GM19452 (cell line): ENCODE measurements at regions not wholly inside any gene's neighbourhood (a gene's known extent, or its start where the extent isn't known, plus 50 kb on each side); places are given as distances from the start of the nearest gene placed in this dataset.
"Not testable (repeated sequence)": the region's sequence is repeated elsewhere in the genome, so short reads cannot be mapped to it uniquely, and the experiment has no call there.

Experiments
- ATAC-seq: cut with Tn5 transposase; IDR thresholded peaks from one replicate; pipeline ENCODE4 v1.9.1; 2021; ENCODE audit not compliant: unreplicated experiment

DNA sequence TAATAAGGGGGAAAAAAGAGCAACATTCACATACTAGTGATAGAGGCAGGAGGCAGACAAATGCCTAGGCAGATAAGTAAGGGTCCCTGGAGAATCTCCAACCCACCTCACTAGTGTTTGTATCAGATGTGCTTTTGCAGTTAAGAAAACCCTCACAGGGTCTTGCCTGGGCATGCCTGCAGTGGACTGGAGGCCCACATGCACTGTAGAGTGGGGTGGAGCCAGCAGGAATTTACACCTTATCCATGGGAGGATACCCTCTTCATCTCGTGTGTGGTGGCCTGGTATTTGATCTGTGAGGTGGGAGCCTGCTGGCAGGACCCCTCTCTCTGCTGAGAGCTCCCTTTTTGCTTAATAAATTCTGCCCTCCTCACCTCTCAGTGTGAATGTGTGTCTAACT lies 238.0 kb upstream of the SLC16A7 start:
- no peak for ATAC-seq

DNA sequence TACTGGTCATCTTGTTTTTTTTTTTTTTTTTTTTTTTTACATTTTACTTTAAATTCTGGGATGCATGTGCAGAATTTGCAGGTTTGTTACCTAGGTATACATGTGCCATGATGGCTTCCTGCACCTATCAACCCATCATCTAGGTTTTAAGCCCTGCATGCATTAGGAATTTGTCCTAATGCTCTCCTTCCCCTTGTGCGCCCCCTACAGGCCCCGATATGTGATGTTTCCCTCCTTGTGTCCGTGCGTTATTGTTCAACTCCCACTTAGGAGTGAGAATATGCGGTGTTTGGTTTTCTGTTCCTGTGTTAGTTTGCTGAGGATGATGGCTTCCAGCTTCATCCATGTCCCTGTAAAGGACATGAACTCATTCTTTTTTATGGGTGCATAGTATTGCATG lies 249.6 kb upstream of the SLC16A7 start:
- not testable (repeated sequence) for ATAC-seq

DNA sequence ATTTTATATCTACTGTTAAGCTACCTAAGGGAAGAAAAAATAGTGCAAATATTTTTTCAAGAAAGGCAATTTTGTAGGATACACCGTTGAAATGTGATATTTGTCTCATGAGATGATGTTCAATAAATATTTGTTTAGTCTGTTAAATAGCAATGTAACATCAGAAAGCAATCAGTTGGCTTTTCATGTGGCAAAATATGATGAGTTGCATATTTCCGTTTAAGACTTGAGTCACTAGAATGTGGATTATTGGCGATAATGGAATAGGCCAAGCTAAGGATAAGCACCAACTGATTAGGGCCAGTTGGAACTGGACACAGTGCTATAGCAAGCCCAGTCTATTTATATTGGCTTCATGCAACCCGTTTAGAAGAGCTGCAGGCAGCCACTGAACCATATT lies 250.4 kb upstream of the SLC16A7 start:
- ATAC-seq, result no peak

DNA sequence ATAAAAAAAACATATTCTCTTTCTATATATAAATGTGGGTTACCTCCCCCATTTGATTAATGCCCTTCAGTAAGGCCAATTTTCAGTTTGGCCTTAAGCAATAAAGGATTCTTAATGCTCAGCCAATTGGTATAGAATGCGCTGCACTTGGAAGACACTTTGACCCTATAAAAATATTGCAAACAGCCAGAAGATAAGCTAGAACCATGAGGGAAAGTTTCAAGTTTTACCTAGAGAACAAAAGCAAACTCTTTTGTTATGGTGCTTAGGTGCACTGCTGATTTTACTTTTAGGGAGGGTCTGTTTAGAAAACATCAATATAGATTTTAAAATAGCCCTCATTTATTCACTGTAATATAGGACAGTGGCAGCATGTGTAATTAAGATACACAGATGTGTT lies 251.6 kb upstream of the SLC16A7 start:
- ATAC-seq, result no peak

DNA sequence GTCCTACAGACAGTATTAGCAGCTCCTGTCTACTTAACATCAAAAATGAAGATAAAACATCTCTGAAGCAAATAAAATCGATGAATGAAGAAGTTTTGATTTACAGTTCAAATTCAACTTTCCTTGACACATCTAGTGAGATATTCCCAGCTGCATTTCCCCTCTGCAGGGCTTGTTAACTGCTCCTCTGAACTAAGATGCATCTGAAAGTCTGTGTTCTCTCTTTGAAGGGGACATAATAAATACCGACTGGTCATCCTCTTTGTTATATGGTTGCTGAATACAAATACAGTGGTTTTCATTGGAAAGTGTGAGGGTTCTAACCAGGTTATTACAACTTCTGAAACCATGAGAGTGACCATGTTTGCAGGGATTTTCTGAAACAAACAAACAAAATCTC lies 266.4 kb upstream of the SLC16A7 start:
- no peak for ATAC-seq

DNA sequence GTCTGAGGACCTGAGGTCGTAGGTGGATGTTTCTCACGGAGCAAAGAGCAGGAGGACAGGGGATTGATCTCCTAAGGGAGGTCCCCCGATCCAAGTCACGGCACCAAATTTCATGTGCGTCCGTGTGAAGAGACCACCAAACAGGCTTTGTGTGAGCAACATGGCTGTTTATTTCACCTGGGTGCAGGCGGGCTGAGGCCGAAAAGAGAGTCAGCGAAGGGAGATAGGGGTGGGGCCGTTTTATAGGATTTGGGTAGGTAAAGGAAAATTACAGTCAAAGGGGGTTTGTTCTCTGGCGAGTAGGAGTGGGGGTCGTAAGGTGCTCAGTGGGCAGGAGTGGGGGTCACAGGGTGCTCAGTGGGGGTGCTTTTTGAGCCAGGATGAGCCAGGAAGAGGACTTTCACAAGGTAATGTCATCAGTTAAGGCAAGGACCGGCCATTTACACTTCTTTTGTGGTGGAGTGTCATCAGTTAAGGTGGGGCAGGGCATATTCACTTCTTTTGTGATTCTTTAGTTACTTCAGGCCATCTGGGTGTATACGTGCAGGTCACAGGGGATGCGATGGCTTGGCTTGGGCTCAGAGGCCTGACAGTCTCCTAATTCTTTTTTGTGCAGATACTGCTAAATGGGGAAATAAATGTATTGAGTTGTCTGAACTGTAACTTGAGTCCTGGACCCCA lies 267.3 kb upstream of the SLC16A7 start:
- not testable (repeated sequence) for ATAC-seq

DNA sequence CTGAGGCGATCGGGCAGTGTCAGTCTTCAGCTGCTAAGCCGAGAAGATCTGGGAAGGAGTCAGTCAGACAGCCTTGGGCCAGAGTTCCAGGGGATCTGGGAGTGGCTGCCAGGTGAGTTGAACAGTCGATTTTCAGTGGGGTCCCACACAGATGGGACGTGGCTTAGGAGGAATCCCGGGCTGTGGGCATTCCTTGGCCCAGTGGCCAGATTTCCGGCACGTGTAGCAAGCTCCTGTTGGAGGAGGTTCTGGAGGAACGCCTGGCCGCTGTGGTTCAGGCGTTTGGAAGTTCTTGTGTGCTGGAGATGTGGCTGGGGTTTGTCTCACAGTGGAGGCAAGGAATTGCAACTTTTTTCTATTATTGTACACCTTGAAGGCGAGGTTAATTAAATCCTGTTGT lies 269.4 kb upstream of the SLC16A7 start:
- not testable (repeated sequence) for ATAC-seq

DNA sequence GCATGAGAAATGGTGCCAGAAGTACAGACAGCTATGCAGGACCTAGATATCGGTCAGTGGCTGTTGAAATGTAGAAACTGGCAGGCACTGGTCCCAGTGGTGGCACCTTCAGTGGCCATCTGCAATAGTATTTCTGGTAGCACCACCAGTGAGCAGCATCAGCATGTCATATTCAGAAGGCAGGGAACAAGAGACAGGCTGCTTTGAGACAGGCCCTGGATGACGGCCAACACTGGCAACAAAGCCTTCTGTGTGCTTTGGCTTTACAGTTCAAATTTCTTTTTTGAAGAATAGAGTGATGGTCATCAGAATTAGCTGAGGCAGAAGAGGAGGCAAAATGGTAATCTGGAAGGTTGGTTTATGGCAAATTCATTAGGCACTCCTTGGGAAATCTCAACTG lies 273.4 kb upstream of the SLC16A7 start:
- ATAC-seq, result no peak

DNA sequence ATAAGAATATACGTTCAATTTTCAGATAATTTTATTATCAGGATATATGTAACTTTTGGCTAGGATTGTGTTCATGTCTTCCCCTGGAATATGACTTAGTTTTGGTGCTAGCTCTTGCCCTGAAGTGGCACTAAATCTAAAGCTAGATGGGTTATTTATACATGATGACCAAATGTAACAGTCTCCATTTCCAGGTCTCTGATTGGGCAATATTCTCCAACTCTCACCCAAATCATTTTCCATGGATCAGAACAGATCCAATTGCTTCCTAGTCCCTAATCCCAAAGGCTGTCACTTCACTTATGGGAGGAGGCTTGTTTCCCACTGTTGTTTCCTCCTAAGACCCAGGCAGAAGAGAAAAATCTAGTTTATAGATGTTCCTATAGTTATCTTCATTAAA lies 274.6 kb upstream of the SLC16A7 start:
- no peak for ATAC-seq

DNA sequence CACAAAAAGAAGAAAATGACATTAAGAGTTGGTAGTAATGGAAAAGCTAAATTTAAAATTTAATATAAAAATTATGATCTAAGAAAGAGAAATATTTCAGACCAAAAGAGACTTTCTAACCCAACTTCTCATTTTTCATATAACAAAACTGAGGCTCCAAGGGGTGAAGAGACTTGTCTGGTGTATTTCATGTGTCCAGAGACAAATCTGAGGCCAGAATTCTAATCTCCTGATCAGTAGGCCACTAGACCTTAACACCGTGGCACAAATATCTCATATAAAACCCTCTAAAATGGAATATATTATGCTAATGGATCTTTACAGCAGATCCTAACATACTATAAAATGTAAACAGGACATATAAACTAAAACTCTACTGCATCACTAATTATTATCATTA lies 275.7 kb upstream of the SLC16A7 start:
- ATAC-seq, result no peak

DNA sequence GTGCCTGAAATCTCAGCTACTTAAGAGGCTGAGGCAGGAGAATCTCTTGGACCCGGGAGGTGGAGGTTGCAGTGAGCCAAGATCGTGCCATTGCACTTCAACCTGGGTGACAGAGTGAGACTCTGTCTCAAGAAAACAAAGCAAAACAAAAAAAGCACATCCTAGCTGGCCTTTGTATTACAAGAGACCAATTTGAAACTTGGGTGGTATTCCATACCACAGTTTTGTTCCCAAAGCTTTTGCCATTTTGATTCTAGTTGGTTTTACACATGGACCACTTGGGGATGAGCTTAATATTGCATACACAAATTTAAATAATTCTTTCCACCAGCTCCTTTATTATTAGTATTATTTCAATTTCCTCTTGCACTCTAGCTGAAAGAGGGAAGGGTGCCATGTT lies 276.9 kb upstream of the SLC16A7 start:
- ATAC-seq, result no peak

DNA sequence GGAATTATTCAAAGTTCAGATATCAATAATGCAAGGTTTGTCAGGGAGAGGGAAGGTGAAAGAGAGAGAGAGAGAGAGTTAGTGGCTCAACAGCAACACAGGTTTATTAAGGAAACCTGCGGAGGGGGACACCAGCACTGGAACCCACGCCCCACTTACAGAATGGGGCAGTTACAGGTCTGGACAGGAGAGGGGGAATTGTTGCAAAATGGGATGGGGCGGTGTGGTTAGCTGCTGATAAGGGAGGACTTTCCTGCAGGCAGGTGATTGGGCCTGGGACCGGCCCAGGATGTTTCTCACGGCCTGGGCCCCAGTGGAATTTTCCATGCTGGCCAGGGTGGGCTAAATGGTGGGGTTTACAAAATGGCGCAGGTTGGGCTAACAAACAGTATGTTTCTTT lies 278.2 kb upstream of the SLC16A7 start:
- ATAC-seq, result no peak

DNA sequence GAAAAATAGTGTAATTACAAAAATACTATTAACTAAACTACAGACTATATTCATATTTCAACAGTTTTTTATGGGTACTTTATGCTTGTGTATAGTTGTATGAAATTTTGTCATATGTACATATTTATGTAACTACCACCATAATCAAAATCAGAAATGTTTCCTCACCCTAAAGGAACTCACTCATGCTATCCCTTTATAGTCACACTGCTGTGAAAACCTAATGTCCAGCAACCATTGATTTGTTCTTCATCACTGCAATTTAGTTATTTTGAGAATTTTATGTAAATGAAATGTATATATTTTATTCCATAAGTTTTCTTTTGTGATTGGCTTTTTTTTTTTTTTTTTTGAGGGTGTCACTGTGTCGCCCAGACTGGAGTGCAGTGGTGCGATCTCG lies 278.9 kb upstream of the SLC16A7 start:
- no peak for ATAC-seq

DNA sequence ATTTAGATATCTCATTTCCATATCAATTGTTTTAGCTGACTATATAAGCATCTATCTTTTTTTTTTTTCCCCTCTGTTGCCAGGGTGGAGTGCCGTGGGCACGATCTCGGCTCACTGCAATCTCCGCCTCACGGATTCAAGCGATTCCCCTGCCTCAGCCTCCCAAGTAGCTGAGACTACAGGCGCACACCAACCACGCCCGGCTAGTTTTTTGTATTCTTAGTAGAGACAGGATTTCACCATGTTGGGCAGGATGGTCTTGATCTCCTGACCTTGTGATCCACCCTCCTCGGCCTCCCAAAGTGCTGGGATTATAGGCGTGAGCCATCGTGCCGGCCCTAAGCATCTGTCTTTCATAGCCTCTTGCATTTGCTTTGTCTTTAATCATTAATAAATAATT lies 279.5 kb upstream of the SLC16A7 start:
- ATAC-seq, result not testable (repeated sequence)

DNA sequence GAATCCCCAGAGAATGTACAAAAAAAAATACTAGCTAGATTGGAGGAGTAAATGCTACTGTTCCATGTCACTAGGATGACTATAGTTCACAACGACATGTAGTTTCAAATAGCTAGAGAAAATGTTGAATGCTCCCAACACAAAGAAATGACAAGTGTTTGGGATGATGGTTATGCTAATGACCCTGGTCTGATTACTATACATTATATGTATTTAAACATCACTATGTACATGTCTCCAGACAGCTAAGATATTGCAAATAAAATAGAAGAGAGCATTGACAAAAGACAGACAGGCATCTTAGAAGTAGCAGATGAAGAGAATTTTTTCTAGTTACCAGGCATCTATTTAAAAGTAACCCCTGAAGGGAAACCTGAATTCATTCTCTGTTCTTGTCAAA lies 281.6 kb upstream of the SLC16A7 start:
- no peak for ATAC-seq

DNA sequence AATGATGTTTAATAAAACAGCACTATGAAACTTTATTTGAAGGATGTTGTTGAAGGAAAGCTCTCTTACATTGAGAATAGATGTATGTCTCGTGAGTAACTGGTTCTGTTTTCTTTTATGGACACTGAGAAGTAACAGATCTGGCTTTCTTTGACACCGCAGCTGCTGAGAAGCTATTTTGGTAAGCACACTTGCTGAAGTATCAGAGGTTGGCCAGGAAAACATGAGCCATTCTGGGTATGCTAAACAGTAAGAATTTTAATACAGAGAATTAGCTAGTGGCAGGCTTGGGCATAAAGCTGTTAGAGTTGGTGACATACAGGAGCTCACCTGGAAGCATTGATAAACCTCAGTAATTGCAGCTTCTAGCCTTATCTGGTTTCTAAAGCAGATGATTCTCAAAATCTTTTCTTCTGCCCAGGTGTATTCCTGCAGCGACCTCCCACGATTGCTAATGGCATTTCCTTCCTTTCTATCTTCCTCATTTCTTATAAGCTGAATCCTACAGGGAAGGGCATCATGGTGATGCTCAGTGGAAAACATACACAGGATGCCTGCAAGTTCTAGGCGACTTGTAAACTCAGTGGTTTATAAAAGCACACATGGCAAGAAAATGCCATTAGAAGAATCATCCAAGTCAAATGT lies 291.6 kb upstream of the SLC16A7 start:
- no peak for ATAC-seq

DNA sequence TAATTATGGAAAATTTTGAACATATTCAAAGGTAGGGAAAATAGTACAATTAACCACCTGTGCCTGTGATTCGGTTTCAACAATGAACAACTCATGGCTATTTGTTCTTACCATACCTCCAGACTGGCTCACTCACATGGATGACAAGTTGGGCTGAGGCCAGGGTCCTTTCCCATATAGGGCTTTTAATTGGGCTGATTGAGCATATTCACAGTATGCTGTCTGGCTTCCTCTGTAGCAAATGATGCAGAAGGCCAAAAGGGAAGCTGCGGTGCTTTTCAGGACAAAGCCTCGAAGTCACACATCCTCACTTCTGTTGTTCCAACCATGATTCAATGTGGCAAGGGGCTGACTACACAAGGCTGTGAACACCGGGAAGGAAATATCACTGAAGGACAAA lies 297.5 kb upstream of the SLC16A7 start:
- no peak for ATAC-seq

DNA sequence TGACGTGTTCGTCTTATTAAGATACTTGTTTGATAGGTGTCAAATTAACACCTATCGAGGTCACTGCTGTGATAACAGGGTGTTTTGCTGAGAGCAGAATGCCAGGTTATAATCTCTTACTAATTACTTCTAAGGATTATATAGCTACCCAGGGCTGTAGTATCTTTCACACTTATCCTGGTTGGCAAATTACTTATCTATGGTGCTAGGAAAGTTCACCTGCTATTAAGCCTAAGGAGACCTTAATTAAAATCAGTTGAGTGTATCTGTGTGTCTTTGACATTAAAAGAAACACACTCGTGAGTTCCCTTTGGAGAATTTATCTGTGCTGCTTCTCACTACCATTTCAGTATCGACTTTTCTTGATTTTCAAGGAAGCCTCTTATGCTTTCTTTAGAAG lies 301.6 kb upstream of the SLC16A7 start:
- ATAC-seq, result no peak

DNA sequence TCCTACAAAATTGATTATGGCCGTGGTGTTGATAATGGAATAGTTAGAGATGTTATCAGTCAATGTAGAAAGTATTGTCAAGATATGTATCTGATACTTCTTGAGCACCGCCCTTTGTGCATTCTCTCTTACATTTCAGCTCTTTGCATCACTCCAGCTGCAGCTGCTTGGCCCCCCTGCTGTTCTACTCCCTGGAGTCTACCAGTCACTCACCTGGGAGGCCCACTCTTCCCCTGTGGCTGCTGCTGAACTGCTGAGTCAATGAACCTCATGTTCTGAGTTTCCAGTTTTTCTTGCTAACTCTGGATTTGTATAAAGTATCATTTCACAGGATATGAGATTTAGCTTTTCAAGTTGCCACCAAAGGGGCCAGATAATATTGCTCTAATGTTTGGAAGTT lies 312.8 kb upstream of the SLC16A7 start:
- no peak for ATAC-seq

DNA sequence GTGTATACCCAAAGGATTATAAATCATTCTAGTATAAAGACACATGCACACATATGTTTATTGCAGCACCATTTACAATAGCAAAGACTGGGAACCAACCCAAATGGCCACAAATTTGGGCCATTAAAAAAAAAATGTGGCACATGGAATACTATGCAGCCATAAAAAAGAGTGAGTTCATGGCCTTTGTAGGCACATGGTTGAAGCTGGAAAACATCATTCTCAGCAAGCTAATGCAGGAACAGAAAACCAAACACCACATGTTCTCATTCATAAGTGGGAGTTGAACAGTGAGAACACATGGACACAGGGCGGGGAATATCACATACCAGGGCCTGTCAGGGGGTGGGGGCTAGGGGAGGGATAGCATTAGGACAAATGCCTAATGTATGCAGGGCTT lies 322.3 kb upstream of the SLC16A7 start:
- ATAC-seq, result not testable (repeated sequence)

DNA sequence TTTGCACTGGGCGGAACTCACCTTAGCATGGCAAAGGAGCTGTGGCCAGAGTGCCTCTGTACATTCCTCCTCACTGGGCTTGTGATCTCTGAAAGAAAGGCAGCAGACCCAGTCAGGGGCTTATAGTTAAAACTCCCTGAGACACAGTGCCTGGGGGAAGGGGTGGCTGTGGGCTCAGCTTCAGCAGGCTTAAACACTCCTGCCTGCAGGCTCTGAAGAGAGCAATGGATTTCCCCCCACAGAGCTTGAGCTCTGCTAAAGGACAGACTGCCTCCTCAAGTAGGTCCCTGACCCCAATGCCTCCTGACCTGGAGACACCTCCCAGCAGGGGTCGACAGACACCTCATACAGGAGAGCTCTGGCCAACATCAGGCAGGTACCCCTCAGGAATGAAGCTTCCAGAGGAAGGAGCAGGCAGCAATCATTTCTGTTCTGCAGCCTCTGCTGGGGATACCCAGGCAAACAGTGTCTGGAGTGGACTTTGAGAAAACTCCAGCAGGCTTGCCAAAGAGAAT lies 327.5 kb upstream of the SLC16A7 start:
- no peak for ATAC-seq

DNA sequence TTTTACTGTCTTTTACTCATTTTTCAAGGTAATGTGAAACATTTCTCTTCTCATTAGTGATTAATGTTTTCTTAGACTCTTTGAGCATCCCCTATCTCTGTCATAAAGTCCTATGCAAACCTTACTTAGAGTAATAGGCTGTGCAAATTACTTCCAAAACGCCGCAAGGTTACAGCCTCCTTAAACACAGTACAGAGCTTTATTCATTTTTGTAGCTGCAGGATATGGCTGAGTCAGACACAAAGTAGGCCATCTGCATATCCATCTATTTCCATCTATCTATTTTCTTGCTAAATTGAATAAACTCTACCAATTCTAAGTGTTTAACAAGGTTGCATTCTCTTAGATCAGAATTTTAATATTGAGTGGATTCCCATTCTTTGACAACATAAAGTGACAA lies 335.6 kb upstream of the SLC16A7 start:
- no peak for ATAC-seq

DNA sequence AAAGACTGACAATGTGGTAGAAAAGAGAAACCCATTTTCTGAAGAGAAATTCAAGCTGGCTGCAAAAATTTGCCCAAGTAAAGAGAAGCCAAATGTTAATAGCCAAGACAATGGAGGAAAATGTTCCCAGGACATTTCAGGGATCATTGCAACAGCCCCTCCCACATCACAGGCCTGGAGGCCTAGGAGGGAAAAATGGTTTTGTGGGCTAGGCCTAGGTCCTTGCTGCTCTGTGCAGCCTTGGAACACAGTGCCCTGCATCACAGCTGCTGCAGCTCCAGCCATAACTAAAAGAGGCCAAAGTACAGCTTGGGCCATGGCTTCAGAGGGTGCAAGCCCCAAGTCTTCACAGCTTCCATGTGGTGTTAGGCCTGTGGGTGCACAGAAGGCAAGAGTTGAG lies 332.4 kb upstream of the LRIG3 start:
- no peak for ATAC-seq
